ENCODE measurements at regions not wholly inside any gene's neighbourhood (a gene's known extent, or its start where the extent isn't known, plus 50 kb on each side); places are given as distances from the start of the nearest gene placed in this dataset.

DNA sequence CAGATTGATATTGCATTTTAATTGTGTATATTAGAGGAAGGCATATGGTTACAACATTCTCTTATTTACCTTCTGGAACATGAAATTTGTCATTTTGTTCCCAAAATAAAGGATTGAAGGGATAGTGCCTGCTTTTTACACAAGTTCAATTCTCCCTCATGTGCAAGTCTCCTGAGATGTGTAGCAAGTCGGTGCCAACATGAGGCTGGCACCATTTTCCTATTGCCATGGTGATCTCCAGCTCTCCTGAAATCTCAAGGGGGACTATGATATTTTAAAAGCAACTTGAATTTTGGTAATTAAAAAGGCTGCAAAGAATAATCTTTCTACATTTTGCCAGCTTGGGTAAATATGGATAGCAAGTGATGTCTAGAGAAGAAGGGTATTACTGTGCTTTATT is 693.3 kb upstream of the WWC1 start:
- no peak for DNase-seq (ENCODE audit: low read depth)
- H3K4me3 ChIP-seq (ENCODE audit: low read depth, low read length): no peak overlapping the region
- TF ChIP-seq CTCF (IDR thresholded peaks at IDR 0.05; ENCODE audit: low read depth, low read length): no peak

- TF ChIP-seq CTCF (IDR thresholded peaks at IDR 0.05; ENCODE audit: low read depth, low read length) (no peak), MYC (IDR thresholded peaks at IDR 0.05; ENCODE audit: low read depth, low read length) (no peak), POLR2A (IDR thresholded peaks at IDR 0.05; ENCODE audit: extremely low read depth, insufficient read length) (no peak), MAX (IDR thresholded peaks at IDR 0.05; ENCODE audit: low read depth, low read length) (no peak)
- H3K4me3 ChIP-seq (ENCODE audit: low read depth, low read length): no peak overlapping the region
- DNase-seq (ENCODE audit: low read depth): no peak
These were observed 689.4 kb upstream of the WWC1 start for GRCh38 chr5:167602067-167602466.

GRCh38 chr5:167603135-167603534 is 688.3 kb upstream of the WWC1 start:
- TF ChIP-seq MYC (IDR thresholded peaks at IDR 0.05; ENCODE audit: low read depth, low read length) (no peak), CTCF (IDR thresholded peaks at IDR 0.05; ENCODE audit: low read depth, low read length) (no peak), MAX (IDR thresholded peaks at IDR 0.05; ENCODE audit: low read depth, low read length) (no peak), POLR2A (IDR thresholded peaks at IDR 0.05; ENCODE audit: extremely low read depth, insufficient read length) (no peak)
- DNase-seq (ENCODE audit: low read depth): no peak
- H3K4me3 ChIP-seq (ENCODE audit: low read depth, low read length): no peak overlapping the region

DNA sequence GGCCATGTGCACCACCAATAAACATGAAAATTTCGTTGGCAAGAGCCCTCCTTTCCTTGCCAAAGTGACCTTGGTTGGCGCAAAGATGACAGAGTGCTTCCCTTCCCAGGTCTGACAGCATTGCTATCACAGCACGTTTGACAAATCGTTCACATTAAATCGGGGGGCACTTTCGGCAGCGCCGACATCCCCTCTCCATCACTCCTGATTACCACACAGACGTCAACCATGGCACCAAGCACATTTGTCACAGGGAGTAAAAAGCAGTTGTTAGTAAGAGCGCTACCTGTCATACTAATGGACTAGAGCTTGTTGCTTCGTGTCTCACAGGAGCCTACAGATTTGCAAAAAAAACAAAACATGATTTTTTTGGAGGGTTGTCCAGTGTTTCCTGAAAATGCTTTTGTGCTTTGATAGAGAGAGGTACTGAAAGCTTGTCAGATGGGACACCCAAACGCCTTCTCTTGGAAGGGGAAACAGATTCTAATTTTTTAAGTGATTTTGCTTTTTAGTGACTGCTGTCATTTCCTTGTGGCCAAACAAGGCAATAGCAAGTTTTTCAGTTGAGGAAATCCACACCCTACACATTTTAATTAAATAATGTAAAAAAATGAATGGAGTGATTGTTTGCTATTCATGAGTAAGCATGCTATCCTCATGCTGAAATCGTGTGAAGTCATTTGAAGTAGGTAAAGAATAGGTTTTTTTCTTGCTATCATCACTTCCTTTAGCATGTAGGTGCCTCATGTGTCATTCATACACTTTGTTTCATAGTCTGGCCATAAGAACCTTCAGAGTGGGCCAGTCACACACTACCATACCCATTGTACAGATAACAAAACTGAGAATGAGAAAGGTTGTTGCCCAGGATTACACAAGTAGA is 682.8 kb upstream of the WWC1 start:
- DNase-seq (ENCODE audit: low read depth): no peak
- no peak overlapping the region for H3K4me3 ChIP-seq (ENCODE audit: low read depth, low read length)
- TF ChIP-seq MYC (IDR thresholded peaks at IDR 0.05; ENCODE audit: low read depth, low read length): no peak
- no peak for TF ChIP-seq POLR2A (IDR thresholded peaks at IDR 0.05; ENCODE audit: extremely low read depth, insufficient read length)
- TF ChIP-seq MAX (IDR thresholded peaks at IDR 0.05; ENCODE audit: low read depth, low read length): no peak
- TF ChIP-seq CTCF (IDR thresholded peaks at IDR 0.05; ENCODE audit: low read depth, low read length): no peak

DNA sequence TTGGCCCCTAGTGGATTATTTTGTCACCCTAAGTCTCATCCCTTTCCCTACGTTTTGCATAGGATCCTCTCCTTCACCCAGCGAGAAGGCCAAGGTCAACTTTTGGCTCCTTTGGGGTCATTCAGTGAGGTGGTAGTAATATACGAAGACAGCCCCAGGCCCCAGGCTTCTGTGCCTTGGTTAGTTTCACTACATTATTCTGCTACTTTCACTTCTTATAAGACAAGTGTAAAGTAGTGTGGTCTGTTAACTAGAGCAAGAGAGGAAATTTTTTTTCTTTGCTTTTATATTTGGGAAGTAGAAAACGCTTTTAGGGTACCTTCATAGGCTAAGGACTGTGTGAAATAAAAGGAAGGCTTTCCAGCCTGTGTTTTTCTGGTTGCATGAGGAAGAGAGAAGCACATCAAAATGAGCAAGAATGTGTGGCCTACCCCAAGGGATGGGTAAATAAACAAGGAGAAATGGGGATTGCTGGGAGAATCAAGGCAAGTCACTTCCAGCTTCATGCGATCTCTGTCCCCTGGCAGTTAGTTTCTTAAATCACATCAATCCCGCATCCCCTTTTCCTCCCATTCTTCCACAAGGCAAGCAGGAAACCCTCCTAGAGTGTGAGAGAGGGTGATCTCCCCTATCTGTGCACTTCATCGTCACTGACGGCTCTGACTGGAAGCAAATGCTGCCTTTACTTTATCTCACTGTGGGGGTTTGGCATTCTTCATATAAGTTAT is 677.0 kb upstream of the WWC1 start:
- no peak for TF ChIP-seq POLR2A (IDR thresholded peaks at IDR 0.05; ENCODE audit: extremely low read depth, insufficient read length)
- TF ChIP-seq CTCF (IDR thresholded peaks at IDR 0.05; ENCODE audit: low read depth, low read length): no peak
- TF ChIP-seq MYC (IDR thresholded peaks at IDR 0.05; ENCODE audit: low read depth, low read length): no peak
- no peak for TF ChIP-seq MAX (IDR thresholded peaks at IDR 0.05; ENCODE audit: low read depth, low read length)
- H3K4me3 ChIP-seq (ENCODE audit: low read depth, low read length): no peak overlapping the region
- DNase-seq (ENCODE audit: low read depth): no peak

Measured in NB4 (cell line).